ENCODE measurements at regions not wholly inside any gene's neighbourhood (a gene's known extent, or its start where the extent isn't known, plus 50 kb on each side); places are given as distances from the start of the nearest gene placed in this dataset.
A peak's percentile ranks its signal among the peaks of the same experiment; 100 is the strongest.

GRCh38 chr14:100473249-100473648 is 114.0 kb downstream of the BEGAIN start:
- DNase-seq (ENCODE audit: low read depth): no peak
- TF ChIP-seq, protein P1, sequence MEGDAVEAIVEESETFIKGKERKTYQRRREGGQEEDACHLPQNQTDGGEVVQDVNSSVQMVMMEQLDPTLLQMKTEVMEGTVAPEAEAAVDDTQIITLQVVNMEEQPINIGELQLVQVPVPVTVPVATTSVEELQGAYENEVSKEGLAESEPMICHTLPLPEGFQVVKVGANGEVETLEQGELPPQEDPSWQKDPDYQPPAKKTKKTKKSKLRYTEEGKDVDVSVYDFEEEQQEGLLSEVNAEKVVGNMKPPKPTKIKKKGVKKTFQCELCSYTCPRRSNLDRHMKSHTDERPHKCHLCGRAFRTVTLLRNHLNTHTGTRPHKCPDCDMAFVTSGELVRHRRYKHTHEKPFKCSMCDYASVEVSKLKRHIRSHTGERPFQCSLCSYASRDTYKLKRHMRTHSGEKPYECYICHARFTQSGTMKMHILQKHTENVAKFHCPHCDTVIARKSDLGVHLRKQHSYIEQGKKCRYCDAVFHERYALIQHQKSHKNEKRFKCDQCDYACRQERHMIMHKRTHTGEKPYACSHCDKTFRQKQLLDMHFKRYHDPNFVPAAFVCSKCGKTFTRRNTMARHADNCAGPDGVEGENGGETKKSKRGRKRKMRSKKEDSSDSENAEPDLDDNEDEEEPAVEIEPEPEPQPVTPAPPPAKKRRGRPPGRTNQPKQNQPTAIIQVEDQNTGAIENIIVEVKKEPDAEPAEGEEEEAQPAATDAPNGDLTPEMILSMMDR (IDR thresholded peaks at IDR 0.05; ENCODE audit: control insufficient read depth, insufficient read depth, low read depth, low read length, missing control alignments): no peak
- no peak overlapping the region for H3K4me3 ChIP-seq (ENCODE audit: control insufficient read depth, low read depth, low read length)

DNA sequence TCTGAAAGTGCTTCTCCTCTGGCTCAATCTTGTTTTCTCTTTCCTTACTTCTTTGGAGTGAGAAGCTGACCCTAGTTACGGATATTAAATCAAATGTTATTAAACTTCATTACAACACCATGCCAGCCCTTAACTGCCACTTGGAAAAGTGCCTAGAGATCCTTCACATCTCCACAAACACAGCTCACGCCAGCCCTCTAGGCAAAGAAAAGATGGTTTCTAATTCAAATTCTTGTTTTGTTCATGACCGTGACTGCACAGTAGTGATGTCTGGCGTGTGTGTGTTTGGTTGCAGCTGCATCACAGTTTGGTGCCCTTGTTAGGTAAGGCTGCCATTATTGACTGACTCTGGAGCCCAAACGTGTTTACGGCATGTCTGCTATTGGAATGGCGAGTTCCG is 113.0 kb downstream of the BEGAIN start:
- no peak overlapping the region for H3K4me3 ChIP-seq (ENCODE audit: control insufficient read depth, low read depth, low read length)
- DNase-seq (ENCODE audit: low read depth): no peak
- TF ChIP-seq, protein P1 (IDR thresholded peaks at IDR 0.05; ENCODE audit: control insufficient read depth, insufficient read depth, low read depth, low read length, missing control alignments): no peak

DNA sequence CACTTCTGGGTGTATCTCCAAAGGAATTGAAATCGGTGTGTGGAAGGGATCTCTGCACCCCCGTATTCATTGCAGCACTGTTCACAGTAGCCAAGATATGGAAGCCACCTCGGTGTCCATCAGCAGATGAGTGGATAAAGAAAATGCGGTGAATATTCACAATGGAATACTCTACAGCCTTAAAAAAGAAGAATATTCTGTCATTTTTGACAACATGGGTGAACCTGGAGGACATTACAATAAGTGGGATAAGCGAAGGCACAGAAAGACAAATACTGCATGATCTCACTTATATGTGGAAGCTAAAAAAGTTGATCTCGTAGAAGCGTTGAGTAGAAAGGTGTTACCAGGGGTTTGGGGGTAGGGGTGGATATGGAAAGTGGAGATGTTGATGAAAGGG is 111.9 kb downstream of the BEGAIN start:
- TF ChIP-seq, protein P1 (IDR thresholded peaks at IDR 0.05; ENCODE audit: control insufficient read depth, insufficient read depth, low read depth, low read length, missing control alignments): no peak
- DNase-seq (ENCODE audit: low read depth): no peak
- H3K4me3 ChIP-seq (ENCODE audit: control insufficient read depth, low read depth, low read length): no peak overlapping the region

DNA sequence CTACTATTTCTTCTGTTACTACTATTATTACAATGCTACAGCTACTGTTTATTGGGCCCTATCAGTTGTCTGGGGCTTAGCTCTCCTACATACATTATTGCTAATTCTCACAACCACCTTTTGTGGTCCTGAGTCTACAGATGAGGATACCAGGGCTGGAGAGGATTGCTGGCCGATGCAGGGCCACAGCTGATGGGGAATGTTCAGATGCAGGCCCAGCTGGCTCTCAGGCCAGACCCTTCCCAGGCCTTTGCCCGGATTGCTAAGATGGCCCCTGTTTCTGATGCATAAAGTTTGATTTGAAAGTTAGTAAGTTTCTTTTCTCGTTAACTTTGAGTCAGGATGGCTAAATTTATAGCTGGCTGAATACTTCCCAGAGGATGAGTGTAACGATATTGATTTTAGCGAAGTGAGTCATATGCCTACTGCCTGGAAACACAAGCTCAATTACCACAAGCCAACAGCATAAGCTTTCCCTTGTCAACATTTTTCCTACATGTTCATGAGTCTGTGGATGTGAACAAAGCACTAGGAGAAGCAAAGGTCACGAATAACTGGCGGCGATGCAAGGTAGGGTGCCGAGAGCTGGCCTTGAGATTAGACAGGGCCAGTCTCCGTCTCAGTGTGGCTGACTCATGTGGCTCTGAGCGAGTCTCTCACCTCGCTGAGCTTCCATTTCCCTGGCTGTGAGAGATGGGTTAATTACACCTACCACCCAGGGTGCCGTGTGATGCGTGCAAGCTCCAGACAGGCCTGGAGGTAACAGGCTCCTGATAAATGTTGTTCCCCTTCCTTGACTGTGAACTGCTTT is 111.0 kb downstream of the BEGAIN start:
- DNase-seq (ENCODE audit: low read depth): peak; percentile 99
- no peak overlapping the region for H3K4me3 ChIP-seq (ENCODE audit: control insufficient read depth, low read depth, low read length)
- TF ChIP-seq, protein P1 (IDR thresholded peaks at IDR 0.05; ENCODE audit: control insufficient read depth, insufficient read depth, low read depth, low read length, missing control alignments): no peak

- no peak for DNase-seq (ENCODE audit: low read depth)
- TF ChIP-seq, protein P1 (IDR thresholded peaks at IDR 0.05; ENCODE audit: control insufficient read depth, insufficient read depth, low read depth, low read length, missing control alignments): no peak
- no peak overlapping the region for H3K4me3 ChIP-seq (ENCODE audit: control insufficient read depth, low read depth, low read length)
Measured at GRCh38 chr14:100484531-100485267, 102.5 kb downstream of the BEGAIN start.

- DNase-seq (ENCODE audit: low read depth): peak; percentile 98
- TF ChIP-seq, protein P1 (IDR thresholded peaks at IDR 0.05; ENCODE audit: control insufficient read depth, insufficient read depth, low read depth, low read length, missing control alignments): no peak
- peak overlapping the region; percentile 5 for H3K4me3 ChIP-seq (ENCODE audit: control insufficient read depth, low read depth, low read length)
Measured at GRCh38 chr14:100486025-100486828, 101.0 kb downstream of the BEGAIN start.

All from AG09309 (cell line).